ENCODE measurements at regions not wholly inside any gene's neighbourhood (a gene's known extent, or its start where the extent isn't known, plus 50 kb on each side); places are given as distances from the start of the nearest gene placed in this dataset.

- Histone ChIP-seq H2AK5ac (ENCODE audit: insufficient read length, low read length) (no peak overlapping the region), H3T11ph (ENCODE audit: low read length) (no peak overlapping the region), H3K18ac (ENCODE audit: insufficient read length, low read depth, low read length) (no peak overlapping the region), H3K14ac (ENCODE audit: insufficient read depth, low read length) (no peak overlapping the region), H3K9ac (ENCODE audit: extremely low read depth, insufficient read length, low read length) (no peak overlapping the region), H2BK15ac (ENCODE audit: low read depth, low read length) (no peak overlapping the region), H4K8ac (replicated peaks; ENCODE audit: insufficient read length, low read depth, low read length) (no peak overlapping the region), H4K91ac (ENCODE audit: insufficient read length, low read depth, low read length) (no peak overlapping the region), H3K4me1 (ENCODE audit: insufficient read depth, low read length) (no peaks in the 10 kb centered on the region), H2BK20ac (ENCODE audit: low read depth, low read length, poor library complexity, severe bottlenecking) (no peak overlapping the region), H4K20me1 (ENCODE audit: control insufficient read depth, insufficient read depth, insufficient read length) (no peaks in the 10 kb centered on the region), H2BK12ac (ENCODE audit: insufficient read length, low read depth, low read length) (no peak overlapping the region), H3K27ac (ENCODE audit: insufficient read length, low read depth, low read length) (no peak overlapping the region), H3K4me2 (ENCODE audit: insufficient read depth, insufficient read length, low read length) (no peak overlapping the region), H3K23ac (ENCODE audit: insufficient read length, low read depth, low read length) (no peak overlapping the region), H3K4ac (ENCODE audit: low read depth, low read length) (no peak overlapping the region), H2AFZ (ENCODE audit: low read length) (no peak overlapping the region), H3K9me3 (ENCODE audit: control insufficient read depth, low read depth, low read length) (no peaks in the 10 kb centered on the region), H3K56ac (ENCODE audit: insufficient read length, low read depth, low read length) (no peak overlapping the region), H2BK5ac (ENCODE audit: insufficient read length, low read length) (no peak overlapping the region), H4K5ac (ENCODE audit: insufficient read length, low read depth, low read length) (no peak overlapping the region), H3K27me3 (ENCODE audit: insufficient read depth, low read length) (no peaks in the 10 kb centered on the region), H2BK120ac (ENCODE audit: low read depth, low read length, poor library complexity, severe bottlenecking) (no peak overlapping the region), H3K79me2 (ENCODE audit: insufficient read depth, low read length) (no peaks in the 10 kb centered on the region), H3K23me2 (ENCODE audit: insufficient read length, low read depth, low read length, poor library complexity, severe bottlenecking) (no peaks in the 10 kb centered on the region), H3K79me1 (ENCODE audit: insufficient read depth, low read depth, low read length, poor library complexity, severe bottlenecking) (no peaks in the 10 kb centered on the region)
- TF ChIP-seq CTCF (conservative IDR thresholded peaks at IDR 0.05) = no peak
- no peak overlapping the region for H3K27ac Mint-ChIP-seq
- H3K27me3 Mint-ChIP-seq (ENCODE audit: low read depth) = peaks cover 29% of the 10 kb centered on the region
- no CpG with 5 or more reads among the region's 4 CpGs for WGBS (ENCODE audit: extremely low coverage, insufficient read length, low lambda C conversion rate)
- no peak for DNase-seq
- H3K9me3 Mint-ChIP-seq = peaks cover 15 to 17% of the 10 kb centered on the region in 2 experiments
- no peaks in the 10 kb centered on the region for H3K4me1 Mint-ChIP-seq
- peaks cover 0 to 5% (median 0%) of the 10 kb centered on the region in 3 experiments; a peak in 2 of 7 replicates for H3K36me3 Mint-ChIP-seq (ENCODE audit: insufficient read depth in 1 of 3, low read depth in 3 of 3)
- no peak overlapping the region for H3K4me3 Mint-ChIP-seq
Observed at GRCh38 chr20:21601799-21602198, 87.9 kb upstream of the NKX2-2 start.

Data from H9 (cell line).